ENCODE measurements at regions not wholly inside any gene's neighbourhood (a gene's known extent, or its start where the extent isn't known, plus 50 kb on each side); places are given as distances from the start of the nearest gene placed in this dataset.
"Not testable (repeated sequence)": the region's sequence is repeated elsewhere in the genome, so short reads cannot be mapped to it uniquely, and the experiment has no call there.

DNA sequence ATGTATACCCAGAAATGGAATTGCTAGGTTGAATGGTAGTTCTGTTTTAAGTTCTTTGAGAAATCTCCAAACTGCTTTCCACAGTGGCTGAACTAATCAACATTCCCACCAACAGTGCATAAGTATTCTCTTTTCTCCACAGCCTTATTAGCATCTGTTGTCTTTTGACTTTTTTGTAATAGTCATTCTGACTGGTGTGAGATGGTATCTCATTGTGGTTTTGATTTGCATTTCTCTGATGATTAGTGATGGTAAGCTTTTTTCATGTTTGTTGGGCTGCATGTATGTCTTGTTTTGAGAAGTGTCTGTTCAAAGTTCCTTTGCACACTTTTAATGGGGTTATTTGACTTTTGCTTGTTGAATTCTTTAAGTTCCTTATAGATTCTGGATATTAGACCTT is 52.4 kb upstream of the EHHADH start:
- not testable (repeated sequence) for DNase-seq

DNA sequence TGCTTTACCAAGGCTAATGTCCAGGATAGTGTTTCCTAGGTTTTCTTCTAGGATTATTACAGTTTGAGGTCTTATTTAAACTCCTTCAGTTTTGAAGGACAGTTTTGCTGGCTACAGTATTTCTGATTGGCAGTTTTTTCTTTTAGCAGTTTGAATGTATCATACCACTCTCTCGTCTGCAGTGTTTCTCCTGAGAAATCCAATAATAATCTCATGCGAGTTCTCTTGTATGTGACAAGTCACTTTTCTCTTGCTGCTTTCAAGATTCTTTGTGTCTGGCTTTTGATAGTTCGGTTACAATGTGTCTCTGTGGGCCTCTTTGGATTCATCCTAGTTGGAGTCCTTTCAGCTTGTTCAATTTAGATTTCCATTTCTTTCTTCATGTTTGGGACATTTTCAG is 53.0 kb upstream of the EHHADH start:
- no peak for DNase-seq

DNA sequence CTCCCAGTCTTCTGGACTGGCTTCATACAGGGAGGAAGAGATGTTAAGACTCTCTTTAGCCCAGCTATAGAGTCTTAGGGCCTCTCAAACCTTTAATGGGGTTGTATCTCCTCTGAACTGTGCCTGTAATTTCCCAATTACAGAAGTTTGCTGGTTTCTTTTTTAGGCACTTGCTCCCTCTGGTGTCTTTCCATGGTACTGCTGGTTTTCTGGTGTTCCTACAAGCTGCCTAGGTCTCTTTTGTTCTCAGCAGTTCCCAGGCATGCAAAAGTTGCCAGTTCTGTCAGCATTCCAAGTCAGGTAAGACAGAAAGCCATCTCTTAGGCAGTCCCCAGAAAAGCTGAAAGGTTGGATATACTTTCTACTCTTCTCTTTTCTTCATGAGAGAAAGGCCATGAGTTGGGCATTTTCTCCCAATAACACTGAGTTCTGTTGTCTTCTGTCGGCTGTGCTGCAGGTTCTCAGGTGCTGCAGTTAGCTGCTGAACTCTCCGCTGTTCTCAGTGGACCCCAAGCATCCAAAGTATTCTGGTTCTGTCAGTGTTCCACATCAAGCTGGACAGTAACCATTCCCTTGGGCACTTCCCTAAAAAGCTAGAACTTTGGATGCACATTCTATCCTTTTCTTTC is 54.4 kb upstream of the EHHADH start:
- peak; percentile 42 for DNase-seq

DNA sequence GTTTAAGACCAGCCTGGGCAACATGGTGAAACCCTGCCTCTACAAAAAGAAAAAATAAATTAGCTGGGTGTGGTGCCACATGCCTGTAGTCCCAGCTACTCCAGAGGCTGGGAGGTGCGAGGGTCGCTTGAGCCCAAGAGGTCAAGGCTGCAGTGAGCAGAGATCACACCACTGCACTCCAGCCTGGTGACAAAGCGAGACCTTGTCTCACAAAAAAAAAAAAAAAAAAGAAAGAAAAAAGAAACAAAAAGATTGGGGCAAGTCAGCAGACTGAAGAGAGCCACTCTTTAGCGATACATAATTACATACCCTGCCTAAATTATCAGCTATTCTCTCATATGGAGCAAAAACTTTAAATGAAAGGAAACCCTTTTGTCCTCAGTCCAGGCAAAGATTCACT is 53.6 kb upstream of the MAP3K13 start:
- DNase-seq, result no peak

DNA sequence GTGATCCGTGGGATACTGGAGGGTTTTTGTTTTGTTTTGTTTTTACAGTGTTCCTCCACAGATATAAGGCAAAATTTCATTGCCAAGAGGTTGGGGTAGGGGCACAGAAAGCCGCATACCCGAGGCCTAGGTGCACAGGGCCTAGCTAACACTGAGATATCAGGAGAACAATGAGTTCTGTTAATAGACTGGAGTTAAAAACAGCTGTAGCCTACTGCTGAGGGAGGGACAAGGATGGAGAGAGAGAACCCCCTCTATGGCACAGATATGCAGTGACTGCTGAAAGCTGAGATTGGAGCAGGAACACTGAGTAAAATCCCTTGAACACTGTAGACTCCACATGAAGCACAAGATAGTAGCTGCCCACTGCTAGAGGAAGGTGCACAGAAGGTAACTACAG is 53.1 kb upstream of the MAP3K13 start:
- no peak for DNase-seq

DNA sequence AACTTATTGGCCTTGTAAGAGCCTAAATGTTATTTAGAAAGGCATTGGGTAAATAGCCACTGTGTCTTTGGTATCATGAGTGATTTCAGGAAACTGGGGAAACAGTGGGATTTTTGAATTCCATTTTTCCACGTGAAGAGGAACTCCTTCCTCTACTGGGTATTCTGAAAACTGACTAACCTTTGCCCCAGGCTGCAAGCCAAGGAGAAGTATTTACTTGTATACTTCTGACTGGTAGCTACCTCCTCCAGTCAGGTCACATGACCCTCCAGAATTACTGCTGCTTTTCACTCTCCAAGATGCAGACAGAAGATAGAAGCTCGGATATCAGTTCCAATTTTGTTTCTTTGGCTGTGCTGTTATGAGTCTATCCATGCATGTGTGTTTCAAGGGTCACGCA is 50.9 kb upstream of the MAP3K13 start:
- DNase-seq, result no peak

All from fibroblast of skin of abdomen (primary cell).